Kidney tubule cell (primary cell): ENCODE measurements at regions not wholly inside any gene's neighbourhood (a gene's known extent, or its start where the extent isn't known, plus 50 kb on each side); places are given as distances from the start of the nearest gene placed in this dataset.
"Not testable (repeated sequence)": the region's sequence is repeated elsewhere in the genome, so short reads cannot be mapped to it uniquely, and the experiment has no call there.

ENCODE experiments used
- DNase-seq: peaks from one replicate; pipeline ENCODE4 v3.0.0-alpha.2; 2018; ENCODE audit warnings: low spot score

DNA sequence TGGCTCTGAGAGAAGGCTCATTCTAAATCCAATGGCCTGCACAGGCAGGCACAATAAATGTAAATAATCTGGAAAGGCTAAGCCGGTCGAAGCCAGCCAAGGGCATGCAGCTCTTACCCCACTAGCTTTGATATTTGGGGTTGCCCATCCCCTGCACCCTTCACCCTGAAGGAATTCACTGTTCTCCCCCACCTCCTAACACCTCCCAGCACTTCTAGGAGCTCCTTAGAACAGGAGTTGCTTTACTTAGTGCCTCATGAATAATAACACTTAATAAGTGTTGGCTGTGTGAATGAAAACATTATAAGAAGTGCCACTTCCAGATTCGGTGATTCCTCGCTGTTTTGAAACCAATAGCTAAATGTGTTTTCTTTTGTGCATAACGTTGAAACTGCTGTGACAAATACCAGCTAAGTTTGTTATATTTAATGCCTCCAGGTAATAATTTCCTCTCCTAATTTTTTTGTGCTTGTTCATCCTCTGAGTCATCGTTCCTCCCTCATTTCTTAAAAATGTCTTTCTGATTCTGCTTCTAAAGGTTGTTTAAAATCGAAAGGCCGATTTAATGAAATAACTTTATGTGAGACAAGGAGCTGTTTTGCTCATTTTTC lies 458.8 kb downstream of the METTL4 start:
- peak; percentile 49 for DNase-seq

- DNase-seq = no peak
Observed at GRCh38 chr18:2114289-2114688, 457.0 kb downstream of the METTL4 start.

GRCh38 chr18:2114765-2115164 lies 456.5 kb downstream of the METTL4 start:
- DNase-seq = no peak

DNA sequence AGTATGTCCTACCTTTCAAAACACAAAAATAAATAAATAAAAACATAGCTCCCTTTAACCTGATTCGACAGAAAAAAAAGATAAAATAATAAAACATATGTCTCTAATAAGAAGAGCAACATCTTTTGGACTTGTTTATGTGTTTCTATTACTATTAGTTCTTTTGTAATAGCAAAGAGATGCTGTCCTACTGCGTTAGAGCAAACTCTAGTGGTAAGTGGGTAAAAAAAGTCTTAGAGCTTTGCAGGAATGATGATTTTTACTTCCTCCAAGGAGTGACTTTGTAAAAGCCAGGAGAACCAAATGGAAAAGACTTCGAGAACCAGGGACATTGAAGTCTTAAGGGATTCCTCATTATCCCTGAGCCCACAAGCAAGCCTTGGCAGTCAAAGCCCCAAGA lies 450.1 kb downstream of the METTL4 start:
- no peak for DNase-seq

DNA sequence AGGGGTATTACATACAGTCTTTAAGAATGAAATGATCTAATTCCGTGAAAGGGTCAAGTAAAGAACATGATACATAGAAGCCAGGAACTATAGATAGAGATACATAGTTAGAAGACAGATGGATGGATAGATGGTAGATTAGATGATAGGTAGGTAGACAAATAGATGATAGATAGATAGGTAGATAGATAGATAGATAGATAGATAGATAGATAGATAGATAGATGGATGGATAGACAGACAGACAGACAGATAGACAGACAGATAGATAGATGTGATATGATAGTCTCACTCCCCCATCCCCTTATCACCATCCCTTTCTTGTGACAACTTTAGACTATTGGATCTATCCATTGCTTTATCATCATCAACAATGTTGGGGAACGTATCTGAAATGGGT lies 448.2 kb downstream of the METTL4 start:
- no peak for DNase-seq

- DNase-seq = no peak
Observed at GRCh38 chr18:2134364-2134763, 436.9 kb downstream of the METTL4 start.

DNA sequence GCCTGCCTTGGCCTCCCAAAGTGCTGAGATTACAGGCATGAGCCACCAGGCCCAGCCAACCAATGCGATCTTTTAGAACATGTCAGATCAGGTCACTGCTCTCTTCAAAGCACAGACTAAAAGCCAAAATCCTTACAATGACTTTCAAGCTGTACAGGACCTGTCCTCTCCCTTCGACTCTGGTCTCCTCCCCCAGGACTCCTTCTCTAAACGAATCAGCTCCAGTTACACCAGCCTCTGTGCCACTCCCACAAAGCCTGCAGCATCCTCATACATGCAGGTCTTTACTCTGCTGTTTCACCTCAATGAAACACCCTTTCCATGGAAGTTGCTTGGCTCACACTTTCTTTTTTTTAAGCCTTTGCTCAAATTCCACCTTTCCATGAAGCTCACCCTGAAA lies 436.0 kb downstream of the METTL4 start:
- no peak for DNase-seq

GRCh38 chr18:2138552-2138951 lies 432.8 kb downstream of the METTL4 start:
- DNase-seq = no peak

DNA sequence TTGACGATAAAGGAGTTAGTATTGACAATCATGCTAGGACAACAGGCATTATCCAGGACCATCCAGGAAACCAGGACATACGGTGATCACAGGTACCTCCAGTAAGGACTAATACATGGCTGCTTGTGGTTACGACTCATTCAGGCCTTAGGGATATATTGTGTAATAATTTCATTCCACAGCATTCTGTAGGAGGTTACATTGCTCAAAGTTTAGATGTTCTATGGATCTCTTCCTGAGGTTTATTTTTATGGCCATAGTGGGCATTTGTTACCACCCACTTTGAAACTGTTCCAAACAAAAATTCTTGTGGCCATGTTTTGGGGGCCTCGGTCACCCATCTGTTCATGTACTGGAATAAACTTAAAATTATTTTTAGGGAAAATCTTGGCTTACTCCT lies 431.6 kb downstream of the METTL4 start:
- DNase-seq = peak; percentile 63

DNA sequence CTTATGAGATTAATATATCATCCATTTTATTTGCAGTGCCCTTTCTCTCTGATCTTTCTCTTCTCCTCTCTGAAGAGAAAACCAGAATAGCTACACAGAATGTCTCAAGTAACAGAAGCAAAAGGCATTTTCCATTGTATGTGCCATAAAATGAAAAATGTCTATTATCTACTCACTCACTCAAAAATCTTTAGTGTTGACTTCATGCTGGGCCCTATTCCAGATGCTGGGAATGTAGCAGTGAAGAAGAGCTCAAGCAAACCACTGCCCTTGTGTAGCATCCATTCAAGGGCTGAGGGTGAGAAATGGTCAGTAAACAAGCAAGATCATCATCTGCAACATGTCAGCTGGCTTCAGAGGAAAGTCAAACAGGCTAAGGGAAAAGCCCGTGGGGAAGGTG lies 427.7 kb downstream of the METTL4 start:
- DNase-seq = no peak

DNA sequence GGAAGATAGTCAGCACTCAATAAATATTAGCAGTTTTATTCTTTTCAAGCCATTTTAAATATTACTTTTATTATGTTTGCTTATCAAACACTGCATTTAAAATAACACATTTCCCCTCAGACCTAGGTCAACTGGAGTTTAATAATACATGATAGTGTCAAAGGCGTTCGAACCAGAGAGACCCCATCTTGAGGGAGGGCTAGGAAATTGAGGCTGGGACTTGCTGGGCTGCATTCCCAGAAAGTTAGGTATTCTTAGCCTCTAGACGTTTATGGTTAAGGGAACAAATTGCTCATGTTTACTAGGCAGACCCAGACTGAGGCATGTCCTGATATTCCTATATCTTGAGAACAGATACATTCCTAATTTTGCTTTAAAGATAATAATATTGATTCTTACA lies 426.5 kb downstream of the METTL4 start:
- DNase-seq = no peak

DNA sequence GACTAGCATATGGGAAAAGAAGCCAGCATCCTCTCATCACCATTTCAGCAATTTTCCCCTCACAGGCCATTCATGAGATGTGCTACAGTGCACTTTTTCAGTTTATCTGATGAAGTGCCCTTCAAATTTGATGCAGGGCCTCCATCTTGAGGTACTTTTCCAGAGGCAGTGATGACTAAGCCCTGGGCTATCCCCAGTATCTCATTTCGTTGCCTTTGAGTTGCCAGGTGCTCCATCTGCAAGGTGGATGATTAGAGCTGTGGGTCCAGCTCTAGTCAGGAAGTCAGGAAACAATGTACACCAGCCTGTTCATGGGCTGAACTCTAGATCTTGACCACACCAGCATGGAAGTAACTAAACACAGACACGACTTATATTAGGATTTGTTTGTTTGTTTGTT lies 425.2 kb downstream of the METTL4 start:
- peak; percentile 3 for DNase-seq

DNA sequence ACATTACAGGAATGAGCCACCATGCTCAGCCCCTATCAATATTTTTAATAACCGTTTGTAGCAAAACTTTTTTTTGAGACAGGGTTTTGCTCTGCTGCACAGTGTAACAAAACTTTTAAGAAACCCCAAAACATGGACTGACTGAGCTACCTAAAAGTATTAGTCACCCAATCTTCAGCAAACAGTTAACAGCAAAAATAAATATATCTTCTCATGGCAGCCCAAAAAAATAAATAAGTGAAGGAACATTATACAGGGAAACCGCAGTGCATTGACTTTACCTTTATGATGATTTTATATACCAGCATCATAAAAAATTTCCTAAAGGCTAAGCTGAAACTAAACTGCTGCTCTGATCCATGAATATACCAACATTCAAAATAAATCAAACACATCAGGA lies 424.6 kb downstream of the METTL4 start:
- DNase-seq = no peak

DNA sequence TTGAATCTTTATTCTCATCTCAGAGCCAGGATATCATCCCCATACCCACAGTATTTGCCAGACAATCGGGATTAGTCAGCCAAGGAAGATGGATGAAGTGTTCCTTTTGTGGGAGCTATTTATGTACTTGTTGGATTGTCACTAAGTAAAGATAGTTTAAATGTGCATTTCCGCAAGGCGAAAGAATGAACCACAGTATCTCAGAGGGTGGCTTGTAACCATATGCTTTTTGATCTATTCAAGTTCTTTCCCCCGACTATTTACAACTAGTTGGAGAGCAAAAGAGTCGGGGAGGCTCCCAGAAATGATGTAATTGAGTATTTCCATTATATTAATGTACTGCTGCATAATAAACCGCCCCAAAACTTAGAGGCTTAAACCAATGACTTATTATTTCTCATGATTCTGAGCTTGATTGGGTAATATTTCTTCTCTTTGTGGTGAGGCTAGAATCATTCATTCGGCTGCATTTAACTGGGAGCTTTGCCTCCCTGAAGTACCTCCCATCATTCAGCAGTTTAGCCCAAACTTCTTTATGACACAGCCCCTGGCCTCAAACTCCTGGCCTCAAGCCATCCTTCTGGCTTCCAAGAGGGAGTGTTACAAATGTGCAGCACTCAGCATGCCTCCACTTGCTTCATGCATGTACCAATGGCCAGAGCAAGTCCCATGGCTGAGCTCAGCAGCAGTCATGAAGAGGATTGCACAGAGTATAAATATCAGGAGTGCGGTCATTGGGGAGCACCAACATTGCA lies 423.7 kb downstream of the METTL4 start:
- no peak for DNase-seq

DNA sequence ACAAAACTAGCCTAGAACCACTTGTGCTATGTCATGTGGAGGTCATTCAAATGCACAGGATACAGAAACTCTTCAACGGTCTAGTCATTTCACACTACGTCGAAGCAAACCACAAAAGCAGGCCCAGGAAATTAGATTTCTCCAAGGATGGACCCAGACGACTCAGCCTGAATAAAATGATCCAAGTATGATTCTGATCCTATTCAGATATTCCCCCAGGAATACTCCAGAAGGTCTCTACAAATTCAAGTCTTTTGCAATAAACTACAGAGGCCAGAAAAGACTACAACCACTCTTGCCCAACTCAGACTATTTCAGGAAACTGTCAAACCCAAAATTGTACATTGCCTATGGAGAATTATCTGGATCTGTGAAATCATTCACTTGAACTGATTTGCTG lies 422.5 kb downstream of the METTL4 start:
- DNase-seq = no peak

DNA sequence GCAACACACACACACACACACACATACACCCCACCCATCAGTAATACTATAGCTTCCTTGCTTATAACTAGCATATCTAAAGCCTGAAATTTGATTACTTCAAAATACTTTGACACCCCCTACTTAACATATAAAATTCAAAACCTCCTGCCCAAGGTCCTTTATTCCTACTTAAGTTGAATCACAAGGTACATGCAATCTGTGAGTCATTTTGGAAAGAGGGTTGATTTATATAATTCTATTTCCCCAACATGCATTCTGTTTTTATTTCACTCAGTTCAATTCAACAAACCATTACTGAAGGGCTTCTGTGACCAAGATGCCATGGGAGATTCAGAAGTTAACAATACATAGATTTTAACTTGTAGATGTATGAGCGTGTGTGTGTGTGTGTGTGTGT lies 420.7 kb downstream of the METTL4 start:
- DNase-seq = no peak

GRCh38 chr18:2154278-2154677 lies 417.0 kb downstream of the METTL4 start:
- DNase-seq = no peak

DNA sequence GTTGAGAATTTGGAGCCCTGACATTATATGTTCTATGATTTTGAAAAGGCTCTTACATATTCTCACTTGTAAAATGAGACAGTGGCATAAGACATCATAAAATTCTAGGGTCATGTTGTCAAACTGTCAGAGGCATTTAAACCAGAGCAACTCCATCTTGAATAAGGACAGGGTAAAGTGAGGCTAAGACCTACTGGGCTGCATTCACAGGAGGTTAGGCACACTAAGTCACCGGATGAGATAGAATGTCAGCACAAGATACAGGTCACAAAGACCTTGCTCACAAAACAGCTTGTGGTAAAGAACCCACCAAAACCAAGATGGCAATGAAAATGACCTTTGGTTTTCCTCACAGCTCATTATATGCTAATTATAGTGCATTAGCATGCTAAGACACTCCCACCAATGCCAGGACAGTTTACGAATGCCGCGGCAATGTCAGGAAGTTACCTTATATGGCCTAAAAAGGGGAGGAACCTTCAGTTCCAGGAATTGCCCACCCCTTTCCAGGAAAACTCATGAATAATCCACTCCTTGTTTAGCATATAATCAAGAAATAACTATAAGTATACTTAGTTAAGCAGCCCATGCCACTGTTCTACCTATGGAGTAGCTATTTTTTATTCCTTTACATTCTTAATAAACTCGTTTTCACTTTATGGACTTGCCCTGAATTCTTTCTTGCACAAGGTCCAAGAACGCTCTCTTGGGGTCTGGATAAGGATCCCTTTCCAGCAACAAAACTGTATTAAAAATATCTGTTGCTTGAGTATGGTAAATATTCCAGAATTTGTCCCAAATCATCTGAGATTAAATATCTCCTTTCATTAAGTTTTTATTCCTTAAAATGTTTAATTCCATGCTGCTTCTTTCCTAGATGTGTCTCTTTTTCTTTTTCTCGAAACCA lies 406.4 kb downstream of the METTL4 start:
- DNase-seq = no peak

GRCh38 chr18:2166876-2167275 lies 404.4 kb downstream of the METTL4 start:
- not testable (repeated sequence) for DNase-seq

- DNase-seq = no peak
Observed at GRCh38 chr18:2168022-2168421, 403.3 kb downstream of the METTL4 start.

DNA sequence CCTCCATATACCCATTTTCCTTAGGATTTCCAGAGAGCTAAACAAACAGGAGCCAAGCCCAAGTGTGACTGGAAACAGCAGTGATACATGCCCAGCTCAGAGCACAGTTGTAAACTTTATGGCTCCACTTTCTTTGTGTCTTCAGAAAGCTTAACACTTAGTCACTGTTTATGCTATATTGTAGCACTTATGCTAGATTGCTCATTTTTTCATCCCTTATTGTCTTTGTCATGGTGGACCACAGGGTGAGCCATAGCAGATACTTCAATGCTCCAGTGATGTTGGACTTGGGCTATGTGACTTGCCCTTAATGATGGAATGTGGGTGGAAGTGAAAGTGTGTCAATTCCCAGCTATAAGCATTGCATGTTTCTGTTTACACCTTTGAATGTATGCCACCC lies 401.6 kb downstream of the METTL4 start:
- DNase-seq = peak; percentile 23

DNA sequence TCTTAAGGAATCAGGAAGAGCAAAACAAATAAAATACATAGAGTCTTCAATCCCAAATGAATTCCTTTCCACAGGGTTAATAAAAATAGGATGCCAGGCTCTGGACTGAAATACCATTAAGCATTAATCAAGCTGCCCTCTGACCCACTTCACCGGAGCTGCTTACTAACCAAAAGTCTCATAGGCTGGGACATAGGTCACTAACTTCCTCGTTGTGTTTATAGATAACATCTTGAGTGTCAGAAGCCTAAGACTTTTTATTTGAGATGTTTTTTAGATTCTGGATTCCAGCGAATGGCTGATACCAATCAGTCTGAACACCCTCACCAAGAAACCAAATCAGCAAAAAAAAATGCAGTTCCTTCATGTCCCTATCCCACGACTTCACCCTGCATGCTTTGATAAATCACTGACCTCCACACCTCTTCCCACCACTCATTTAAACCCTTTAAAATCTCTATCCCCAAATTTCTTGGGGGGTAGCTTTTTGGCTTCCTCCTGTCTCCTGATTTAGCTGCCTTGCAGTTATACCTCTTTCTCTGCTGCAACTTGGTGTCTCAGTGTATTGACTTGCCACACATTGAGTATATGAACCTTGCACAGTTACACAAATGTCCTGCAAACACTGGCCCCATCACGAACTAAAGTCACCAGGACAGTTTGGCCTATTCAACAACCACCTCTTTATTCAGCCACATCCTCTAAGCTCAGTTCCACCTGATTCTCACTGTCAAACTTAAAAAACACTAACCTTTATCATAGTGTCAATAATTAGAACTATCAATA lies 399.3 kb downstream of the METTL4 start:
- DNase-seq = peak; percentile 7
